HepG2 (cell line): ENCODE measurements at regions not wholly inside any gene's neighbourhood (a gene's known extent, or its start where the extent isn't known, plus 50 kb on each side); places are given as distances from the start of the nearest gene placed in this dataset.

Experiments used
- CEBPG ChIP-seq: IDR thresholded peaks from 2 replicates; pipeline ENCODE4 v1.6.1; 2016
- KLF16 ChIP-seq, 2 experiments: sonication (generic) in 1 of 2; formaldehyde crosslinking in 1 of 2; IDR thresholded peaks; 2 replicates each; pipeline versions ENCODE4 v1.6.1 to v1.8.0; 2016 to 2023; ENCODE audit warnings: missing genetic modification reagents in 2 of 2, missing compliant biosample characterization in 1 of 2
- PAX8 ChIP-seq: sonication (generic); formaldehyde crosslinking; IDR thresholded peaks from 2 replicates; pipeline ENCODE4 v1.8.0; 2022; ENCODE audit warnings: mild to moderate bottlenecking, missing genetic modification reagents, borderline replicate concordance
- TAF1 ChIP-seq: sonication (generic); formaldehyde crosslinking; IDR thresholded peaks from 2 replicates; pipeline ENCODE4 v1.4.0; 2020; ENCODE audit warnings: missing genetic modification reagents
- TBL1XR1 ChIP-seq: fragments of 150-350 bp; IDR thresholded peaks from 2 replicates; pipeline ENCODE4 v1.6.1; 2014; ENCODE audit warnings: borderline replicate concordance, low read length; ENCODE audit not compliant: partially characterized antibody
- ZC3H4 ChIP-seq: sonication (generic); formaldehyde crosslinking; IDR thresholded peaks from 2 replicates; pipeline ENCODE4 v1.4.0; 2020; ENCODE audit warnings: missing genetic modification reagents, borderline replicate concordance
- ZNF138 ChIP-seq: sonication (generic); formaldehyde crosslinking; IDR thresholded peaks from 2 replicates; pipeline ENCODE4 v1.5.0; 2020; ENCODE audit warnings: mild to moderate bottlenecking, low read depth, missing genetic modification reagents
- ZNF687 ChIP-seq: sonication (generic); formaldehyde crosslinking; IDR thresholded peaks from 2 replicates; pipeline ENCODE4 v1.5.1; 2020; ENCODE audit warnings: mild to moderate bottlenecking, missing genetic modification reagents, moderate library complexity
- ZNF740 ChIP-seq: sonication (generic); formaldehyde crosslinking; IDR thresholded peaks from 2 replicates; pipeline ENCODE4 v1.4.0; 2020; ENCODE audit warnings: missing genetic modification reagents

DNA sequence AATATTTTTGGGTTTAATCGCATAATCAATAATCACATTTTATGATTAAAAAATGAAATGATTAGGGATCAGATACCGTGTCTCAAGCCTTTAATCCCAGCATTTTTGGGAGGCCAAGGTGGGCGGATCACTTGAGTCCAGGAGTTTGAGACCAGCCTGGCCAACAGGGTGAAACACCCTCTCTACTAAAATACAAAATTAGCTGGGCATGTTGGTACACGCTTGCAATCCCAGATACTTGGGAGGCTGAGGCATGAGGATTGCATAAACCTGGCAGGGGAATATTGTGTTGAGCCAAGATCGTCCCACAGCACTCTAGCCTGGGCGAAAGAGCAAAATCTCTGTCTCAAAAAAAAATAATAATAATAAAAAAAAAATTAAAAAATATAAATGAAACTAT is 1581.4 kb downstream of the KCNT2 start:
- TF ChIP-seq TBL1XR1 (no peak), ZNF740 (no peak), ZC3H4 (no peak), ZNF138 (CRISPR knock-in tag) (no peak), PAX8 (CRISPR knock-in tag) (no peak), KLF16 (CRISPR knock-in tag; IDR thresholded peaks at IDR 0.05) (no peak), ZNF687 (CRISPR knock-in tag) (no peak), TAF1 (CRISPR knock-in tag) (no peak), CEBPG (CRISPR knock-in tag) (no peak)
